ENCODE measurements at regions not wholly inside any gene's neighbourhood (a gene's known extent, or its start where the extent isn't known, plus 50 kb on each side); places are given as distances from the start of the nearest gene placed in this dataset.

GRCh38 chr13:73932091-73932490 is 202.1 kb downstream of the KLF12 start:
- H3K4me3 ChIP-seq (ENCODE audit: control insufficient read depth, low read depth, low read length), result no peak overlapping the region
- TF ChIP-seq CTCF (IDR thresholded peaks at IDR 0.05; ENCODE audit: control insufficient read depth, insufficient read depth, low read depth, low read length, missing control alignments), result no peak
- DNase-seq (ENCODE audit: low read depth), result no peak

- TF ChIP-seq CTCF (IDR thresholded peaks at IDR 0.05; ENCODE audit: control insufficient read depth, insufficient read depth, low read depth, low read length, missing control alignments), result no peak
These were observed 204.8 kb downstream of the KLF12 start for GRCh38 chr13:73929287-73929932.

GRCh38 chr13:73924607-73925006 is 209.6 kb downstream of the KLF12 start:
- no peak for TF ChIP-seq CTCF (IDR thresholded peaks at IDR 0.05; ENCODE audit: control insufficient read depth, insufficient read depth, low read depth, low read length, missing control alignments)

More at GRCh38 chr13:73929287-73929932, 204.8 kb downstream of the KLF12 start:
- H3K4me3 ChIP-seq (ENCODE audit: control insufficient read depth, low read depth, low read length), result no peak overlapping the region
- no peak for DNase-seq (ENCODE audit: low read depth)

GRCh38 chr13:73922493-73923393 is 211.5 kb downstream of the KLF12 start:
- no peak for TF ChIP-seq CTCF (IDR thresholded peaks at IDR 0.05; ENCODE audit: control insufficient read depth, insufficient read depth, low read depth, low read length, missing control alignments)
- H3K4me3 ChIP-seq (ENCODE audit: control insufficient read depth, low read depth, low read length), result no peak overlapping the region
- no peak for DNase-seq (ENCODE audit: low read depth)

More at GRCh38 chr13:73924607-73925006, 209.6 kb downstream of the KLF12 start:
- no peak overlapping the region for H3K4me3 ChIP-seq (ENCODE audit: control insufficient read depth, low read depth, low read length)
- DNase-seq (ENCODE audit: low read depth), result no peak

GRCh38 chr13:73918691-73919090 is 215.5 kb downstream of the KLF12 start:
- TF ChIP-seq CTCF (IDR thresholded peaks at IDR 0.05; ENCODE audit: control insufficient read depth, insufficient read depth, low read depth, low read length, missing control alignments), result no peak
- DNase-seq (ENCODE audit: low read depth), result no peak

GRCh38 chr13:73913751-73914518 is 220.3 kb downstream of the KLF12 start:
- no peak overlapping the region for H3K4me3 ChIP-seq (ENCODE audit: control insufficient read depth, low read depth, low read length)
- TF ChIP-seq CTCF (IDR thresholded peaks at IDR 0.05; ENCODE audit: control insufficient read depth, insufficient read depth, low read depth, low read length, missing control alignments), result no peak
- no peak for DNase-seq (ENCODE audit: low read depth)

More at GRCh38 chr13:73918691-73919090, 215.5 kb downstream of the KLF12 start:
- H3K4me3 ChIP-seq (ENCODE audit: control insufficient read depth, low read depth, low read length), result no peak overlapping the region
